DMS53 (cell line): ENCODE measurements at regions not wholly inside any gene's neighbourhood (a gene's known extent, or its start where the extent isn't known, plus 50 kb on each side); places are given as distances from the start of the nearest gene placed in this dataset.
A peak's percentile ranks its signal among the peaks of the same experiment; 100 is the strongest.
"Not testable (repeated sequence)": the region's sequence is repeated elsewhere in the genome, so short reads cannot be mapped to it uniquely, and the experiment has no call there.

ENCODE experiments used
- DNase-seq: peaks from one replicate; lab custom pipeline; 2025; lab: John Stamatoyannopoulos, UW

DNA sequence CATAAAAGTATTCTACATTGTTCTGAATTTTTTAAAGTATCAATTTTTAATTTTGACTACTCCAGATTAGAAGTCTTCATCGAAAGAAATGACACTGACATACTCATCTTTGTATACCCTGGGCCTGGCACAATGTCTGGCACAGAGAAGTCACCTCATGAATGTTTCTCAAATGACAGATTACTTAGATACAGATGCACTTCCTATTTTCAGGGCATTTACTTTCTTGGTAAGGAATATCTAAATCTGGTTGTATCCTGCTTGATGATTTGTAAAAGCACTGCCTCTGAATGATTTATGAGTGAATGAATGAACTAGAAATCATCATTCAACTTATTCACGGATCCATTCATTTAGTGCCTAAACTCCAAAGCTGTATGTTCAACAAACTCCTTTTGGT, 1784.7 kb downstream of the LRRC4C start:
- no peak for DNase-seq

GRCh38 chr11:39674024-39674423, 1785.4 kb downstream of the LRRC4C start:
- DNase-seq, result no peak

- no peak for DNase-seq
These were observed 1790.8 kb downstream of the LRRC4C start for GRCh38 chr11:39668640-39669039.

- DNase-seq, result no peak
These were observed 1795.4 kb downstream of the LRRC4C start for GRCh38 chr11:39664023-39664422.

GRCh38 chr11:39661890-39662289, 1797.6 kb downstream of the LRRC4C start:
- no peak for DNase-seq

GRCh38 chr11:39651857-39652461, 1807.5 kb downstream of the LRRC4C start:
- DNase-seq, result no peak

- no peak for DNase-seq
These were observed 1817.7 kb downstream of the LRRC4C start for GRCh38 chr11:39641751-39642150.

GRCh38 chr11:39630365-39630764, 1829.1 kb downstream of the LRRC4C start:
- peak; percentile 36 for DNase-seq

GRCh38 chr11:39628311-39628710, 1831.1 kb downstream of the LRRC4C start:
- no peak for DNase-seq

DNA sequence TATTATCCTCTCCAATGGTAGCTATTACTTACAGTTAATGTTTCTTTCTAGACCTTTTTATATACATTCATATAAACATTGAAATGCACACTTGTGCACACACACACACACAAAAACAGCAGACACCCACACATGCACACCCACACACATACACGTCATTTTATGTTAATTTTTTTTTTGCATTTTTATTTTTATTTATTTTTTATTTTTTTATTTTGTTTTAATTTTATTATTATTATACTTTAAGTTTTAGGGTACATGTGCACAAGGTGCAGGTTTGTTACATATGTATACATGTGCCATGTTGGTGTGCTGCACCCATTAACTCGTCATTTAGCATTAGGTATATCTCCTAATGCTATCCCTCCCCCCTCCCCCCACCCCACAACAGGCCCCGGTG, 1839.1 kb downstream of the LRRC4C start:
- not testable (repeated sequence) for DNase-seq

DNA sequence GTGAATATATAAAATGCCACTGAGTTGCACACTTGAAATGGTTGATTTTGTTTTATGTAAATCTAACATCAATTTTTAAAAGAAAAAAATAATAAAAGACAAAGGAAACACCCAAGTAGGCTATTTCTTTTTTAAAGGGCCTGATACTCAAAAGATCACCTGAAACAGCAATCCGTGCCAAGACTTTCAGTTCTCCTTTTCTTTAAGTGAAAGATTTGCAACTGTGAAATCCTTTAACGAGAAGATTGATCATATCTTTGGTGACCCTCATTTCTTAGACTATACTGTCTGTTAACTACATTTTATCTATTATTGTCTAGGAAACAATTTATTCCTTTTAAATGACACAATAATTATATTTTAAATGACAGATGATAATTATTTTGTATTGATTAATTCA, 1841.5 kb downstream of the LRRC4C start:
- DNase-seq, result no peak

GRCh38 chr11:39589391-39589790, 1870.1 kb downstream of the LRRC4C start:
- no peak for DNase-seq

- DNase-seq, result no peak
These were observed 1873.4 kb downstream of the LRRC4C start for GRCh38 chr11:39586036-39586435.

GRCh38 chr11:39571081-39571480, 1888.4 kb downstream of the LRRC4C start:
- DNase-seq, result peak; percentile 29

- no peak for DNase-seq
These were observed 1888.9 kb downstream of the LRRC4C start for GRCh38 chr11:39570526-39570925.

DNA sequence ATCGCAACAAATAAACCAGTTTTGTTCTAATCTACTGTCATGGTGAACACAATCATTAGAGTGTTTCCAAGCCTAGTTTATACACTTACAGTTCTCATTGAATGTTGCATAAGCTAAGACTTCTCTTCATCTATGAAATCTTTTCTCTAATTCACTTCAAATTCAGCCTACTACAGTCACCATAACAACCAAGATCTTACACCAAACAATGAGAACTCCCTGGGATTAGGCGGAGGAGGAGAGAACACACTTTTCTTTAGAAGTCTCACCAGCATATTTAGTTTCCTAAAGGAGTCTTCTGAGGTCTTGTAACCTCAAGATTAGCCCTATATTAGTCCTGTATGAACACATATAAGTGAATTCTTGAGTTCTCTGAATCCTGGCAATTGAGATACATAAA, 1889.7 kb downstream of the LRRC4C start:
- DNase-seq, result no peak

- DNase-seq, result peak; percentile 17
These were observed 1917.0 kb downstream of the LRRC4C start for GRCh38 chr11:39542460-39542859.

- peak; percentile 84 for DNase-seq
These were observed 1917.5 kb downstream of the LRRC4C start for GRCh38 chr11:39541945-39542351.

- DNase-seq, result peak; percentile 76
These were observed 1923.1 kb downstream of the LRRC4C start for GRCh38 chr11:39536323-39536722.
